GM18498 (cell line): ENCODE measurements at regions not wholly inside any gene's neighbourhood (a gene's known extent, or its start where the extent isn't known, plus 50 kb on each side); places are given as distances from the start of the nearest gene placed in this dataset.

Source experiments
- ATAC-seq: cut with Tn5 transposase; IDR thresholded peaks from one replicate; pipeline ENCODE4 v1.9.1; 2021; ENCODE audit warnings: mild to moderate bottlenecking, moderate library complexity; ENCODE audit not compliant: unreplicated experiment

GRCh38 chr6:14645841-14646240, 528.3 kb downstream of the CD83 start:
- ATAC-seq: no peak

- ATAC-seq: no peak
These were observed 528.8 kb downstream of the CD83 start for GRCh38 chr6:14646371-14646770.

DNA sequence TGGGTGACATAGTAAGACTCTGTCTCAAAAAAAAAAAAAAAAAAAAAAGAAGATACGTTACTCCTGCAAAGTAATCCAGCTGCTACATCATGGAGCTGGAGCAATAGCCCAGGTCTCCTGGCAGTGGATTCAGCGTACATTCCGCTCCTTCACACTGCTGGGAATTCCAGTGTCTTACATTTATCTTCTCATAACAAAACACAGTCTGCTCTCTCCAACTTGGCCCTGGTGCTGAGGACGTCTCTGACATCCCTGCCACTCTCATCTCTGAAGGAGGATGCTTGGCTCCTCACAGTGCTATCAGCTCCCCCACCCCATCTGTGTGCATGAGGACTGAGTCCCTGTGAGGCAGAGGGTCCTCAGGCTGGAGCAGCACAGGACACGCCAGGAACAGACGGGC, 529.8 kb downstream of the CD83 start:
- ATAC-seq: no peak

DNA sequence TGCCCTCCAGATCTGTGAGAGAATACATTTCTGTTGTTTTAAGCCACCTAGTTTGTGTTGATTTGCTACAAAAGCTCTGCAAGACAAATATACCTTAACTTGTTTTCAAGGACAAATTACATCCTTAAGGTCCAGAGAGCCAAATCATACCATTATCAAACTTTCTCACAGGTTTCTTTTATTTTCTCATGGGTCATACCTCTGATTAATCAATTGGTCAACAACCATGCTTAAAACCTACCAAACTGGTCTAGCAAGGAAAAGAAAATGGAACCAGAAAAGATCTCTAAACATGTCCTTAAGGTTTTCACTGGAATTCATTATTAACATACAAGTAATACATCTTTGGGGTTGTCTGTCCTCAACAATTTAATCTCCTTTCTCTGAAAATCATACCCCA, 535.0 kb downstream of the CD83 start:
- no peak for ATAC-seq

DNA sequence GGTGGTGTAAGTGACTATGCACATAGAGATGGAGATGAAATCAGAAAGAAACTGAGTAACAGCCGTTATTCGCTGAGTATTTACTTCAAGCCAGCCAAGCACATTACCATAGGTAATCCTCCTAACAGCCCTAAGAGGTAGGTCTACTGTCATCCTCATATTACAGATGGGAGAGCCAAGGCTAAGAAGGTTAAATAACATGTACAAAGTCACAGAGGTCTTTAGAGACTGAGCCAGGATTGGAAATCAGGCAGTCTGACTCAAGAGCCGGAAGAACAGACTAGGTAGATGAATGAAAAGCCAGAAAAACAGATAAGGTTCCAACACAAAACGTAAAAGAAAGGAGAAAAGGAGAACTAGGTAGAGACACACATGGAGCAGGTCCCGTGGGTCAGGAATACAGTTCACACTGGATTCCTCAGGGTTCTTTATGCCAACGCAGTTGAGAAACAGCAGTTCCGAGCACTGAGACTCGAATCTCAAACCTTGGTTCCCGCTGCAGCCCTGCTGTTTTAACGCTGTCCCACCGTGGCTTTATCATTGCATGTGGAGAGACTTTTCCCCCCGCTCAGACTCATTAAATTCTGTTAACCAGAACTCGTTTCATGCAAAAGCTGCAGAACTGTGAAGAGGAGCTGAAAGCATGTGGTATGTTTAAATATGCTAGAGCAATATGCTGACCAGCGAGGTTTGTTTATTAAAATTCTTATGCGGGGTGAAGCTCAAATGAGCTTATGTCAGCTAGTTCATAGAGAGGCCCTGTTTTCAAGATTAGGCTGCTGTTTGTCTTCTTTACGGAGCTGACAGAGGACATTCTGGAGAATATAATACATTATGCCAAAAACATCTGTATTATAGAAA, 537.9 kb downstream of the CD83 start:
- peak; percentile 27 for ATAC-seq

DNA sequence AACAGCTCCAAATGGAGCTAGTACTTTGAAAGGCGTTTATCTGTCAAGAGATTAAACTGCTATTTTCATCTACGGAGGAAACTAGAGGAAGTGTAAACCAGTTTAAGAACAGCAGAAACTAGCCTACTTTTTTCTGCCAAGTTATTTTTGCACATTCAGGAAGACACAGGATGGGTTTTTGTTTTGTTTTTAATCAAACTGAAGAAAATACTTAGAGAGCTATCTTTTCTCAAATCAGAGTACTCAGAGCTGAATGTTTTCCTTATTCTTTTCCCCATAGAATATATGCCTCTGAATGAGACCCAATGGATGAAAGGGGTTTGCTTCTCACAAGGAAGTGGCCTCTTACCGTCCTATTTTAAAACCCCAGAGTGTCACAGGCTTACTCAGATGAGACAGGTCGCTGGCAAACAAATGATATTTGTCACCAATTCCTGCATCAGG, 538.5 kb downstream of the CD83 start:
- ATAC-seq: peak; percentile 57

- no peak for ATAC-seq
These were observed 539.1 kb downstream of the CD83 start for GRCh38 chr6:14656649-14657048.

DNA sequence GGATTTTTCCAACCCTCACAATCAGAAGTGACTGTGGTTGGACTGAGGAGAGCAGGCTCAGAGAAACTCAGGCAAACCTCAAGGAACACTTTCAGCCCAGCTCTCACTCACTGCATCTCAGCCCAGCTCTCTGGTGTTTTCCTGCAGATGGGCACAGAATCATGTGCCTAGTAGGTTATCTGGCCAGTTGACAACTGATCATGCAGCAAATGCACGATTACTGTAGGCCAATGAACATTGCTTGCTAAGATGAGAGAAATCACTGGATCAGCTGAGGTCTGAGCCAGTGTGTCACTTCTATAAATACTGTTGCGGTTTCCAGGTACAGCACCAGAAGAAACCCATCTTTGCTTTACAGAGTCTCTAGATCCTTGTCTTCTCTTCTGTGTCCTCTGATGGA, 540.5 kb downstream of the CD83 start:
- ATAC-seq: no peak

GRCh38 chr6:14658886-14659561, 541.5 kb downstream of the CD83 start:
- no peak for ATAC-seq

DNA sequence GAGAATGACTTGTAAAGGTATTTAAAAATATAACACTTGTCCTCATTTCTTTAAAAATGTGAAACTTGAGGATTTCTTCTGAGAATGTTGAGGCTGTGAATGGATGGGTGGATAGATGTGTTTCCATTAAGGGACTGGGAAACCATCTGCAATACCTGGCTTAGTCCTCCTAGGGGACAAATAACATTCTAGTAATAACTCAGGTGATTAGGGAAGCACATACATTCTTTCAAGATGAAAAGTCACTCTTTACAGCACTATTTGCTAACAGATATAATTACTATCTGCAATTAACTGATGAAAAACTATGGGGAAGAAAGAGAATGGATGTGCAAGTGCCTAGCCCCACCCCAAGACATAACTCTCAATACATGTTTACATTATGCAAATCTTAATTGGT, 542.3 kb downstream of the CD83 start:
- no peak for ATAC-seq

DNA sequence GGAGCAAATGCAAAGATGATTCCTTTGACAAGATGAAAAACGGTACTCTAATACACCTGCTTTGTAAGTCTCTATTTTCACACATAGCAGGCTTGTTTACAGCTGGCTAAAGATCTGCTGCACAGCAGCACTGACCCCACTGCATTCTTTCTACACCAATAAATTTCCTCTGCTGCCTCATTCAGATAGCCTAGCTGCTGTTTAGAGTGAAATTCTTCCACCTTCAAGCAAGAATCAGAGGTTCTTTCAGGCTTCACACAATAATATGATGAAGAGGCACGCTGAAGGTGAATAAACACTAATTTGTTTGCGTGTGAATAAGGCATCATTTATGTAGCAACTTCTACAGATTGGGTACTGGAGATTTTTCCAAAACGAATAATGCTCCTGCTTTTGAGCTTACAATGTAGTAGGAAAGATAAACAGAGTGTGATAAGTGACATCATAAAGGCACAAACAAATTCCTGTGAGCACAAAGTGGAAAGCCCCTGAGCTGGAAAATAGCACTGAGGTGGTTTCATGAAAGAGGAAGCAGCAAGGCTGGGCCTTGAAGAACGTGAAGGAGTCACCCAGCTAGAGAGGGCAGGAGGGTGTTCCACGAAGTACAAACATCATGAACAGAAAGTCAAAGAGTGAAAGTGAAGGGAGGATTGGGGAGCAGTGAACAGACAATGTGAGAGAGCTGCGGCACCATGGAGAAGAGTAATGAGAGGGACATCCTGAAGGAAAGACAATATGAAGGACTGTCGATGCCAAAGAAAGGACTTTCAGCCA, 543.4 kb downstream of the CD83 start:
- peak; percentile 69 for ATAC-seq

GRCh38 chr6:14661691-14662090, 544.1 kb downstream of the CD83 start:
- ATAC-seq: no peak

- ATAC-seq: peak; percentile 50
These were observed 546.6 kb downstream of the CD83 start for GRCh38 chr6:14664112-14664601.

GRCh38 chr6:14664621-14665315, 547.2 kb downstream of the CD83 start:
- ATAC-seq: no peak

DNA sequence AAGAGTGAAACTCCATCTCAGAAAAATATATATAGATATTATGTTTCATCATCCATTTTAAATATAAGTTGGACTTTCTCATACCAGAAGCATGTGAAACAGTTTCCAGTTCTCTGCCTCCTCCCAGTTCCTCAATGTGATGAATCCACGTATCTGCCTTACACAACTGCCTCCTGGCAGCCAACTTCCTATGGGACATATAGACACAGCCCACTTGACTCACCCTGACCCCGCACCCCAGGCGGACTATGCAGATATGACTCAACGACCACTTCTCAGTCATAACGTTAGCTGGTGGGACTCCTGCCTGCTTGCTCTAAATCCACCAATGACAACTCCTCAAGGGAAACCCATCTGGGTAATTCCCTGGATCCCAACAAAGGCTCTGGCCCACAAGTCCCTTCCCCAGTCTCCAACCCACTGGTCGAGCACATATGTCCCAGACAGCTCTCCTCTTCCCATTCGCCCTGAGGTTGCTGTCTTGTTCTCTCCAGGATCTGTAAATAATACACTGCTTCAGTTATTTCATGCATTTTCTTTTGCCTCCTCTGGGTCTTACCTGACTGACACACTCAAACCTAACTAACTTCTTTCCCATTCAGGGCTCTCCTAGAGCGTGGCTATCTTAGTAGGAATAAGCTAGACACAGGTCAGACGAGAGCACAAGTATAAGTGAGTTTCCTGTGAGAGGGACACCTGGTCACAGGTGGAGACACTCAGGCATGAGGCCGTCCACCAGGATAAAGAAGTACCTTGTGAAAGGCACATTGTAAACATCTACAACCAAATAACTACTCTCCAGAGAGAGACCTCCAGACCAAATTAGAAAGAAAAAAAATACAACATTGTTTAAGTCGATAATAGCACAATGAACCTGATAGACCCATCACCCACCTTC, 548.5 kb downstream of the CD83 start:
- no peak for ATAC-seq

- ATAC-seq: no peak
These were observed 553.2 kb downstream of the CD83 start for GRCh38 chr6:14670806-14671205.

DNA sequence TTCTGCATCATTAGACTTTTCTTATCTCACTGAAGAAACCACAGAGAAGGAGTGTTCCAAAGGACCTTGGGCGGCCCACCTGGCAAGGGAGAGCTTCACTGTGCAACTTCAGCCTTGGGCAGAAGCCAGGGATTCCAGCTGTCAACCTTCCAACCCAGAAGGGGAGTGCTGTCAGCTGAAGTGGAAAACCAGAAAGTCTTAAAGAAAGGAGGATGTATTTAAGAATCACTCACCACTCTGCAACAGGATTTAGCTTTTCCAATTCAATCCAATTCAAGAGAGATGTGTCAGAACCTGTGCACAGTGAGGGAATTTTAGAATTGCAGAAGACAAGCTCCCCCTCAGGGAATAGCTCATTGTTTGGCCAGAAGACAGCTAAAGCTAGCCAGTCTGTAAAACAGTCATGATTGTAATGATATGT, 553.7 kb downstream of the CD83 start:
- ATAC-seq: no peak

DNA sequence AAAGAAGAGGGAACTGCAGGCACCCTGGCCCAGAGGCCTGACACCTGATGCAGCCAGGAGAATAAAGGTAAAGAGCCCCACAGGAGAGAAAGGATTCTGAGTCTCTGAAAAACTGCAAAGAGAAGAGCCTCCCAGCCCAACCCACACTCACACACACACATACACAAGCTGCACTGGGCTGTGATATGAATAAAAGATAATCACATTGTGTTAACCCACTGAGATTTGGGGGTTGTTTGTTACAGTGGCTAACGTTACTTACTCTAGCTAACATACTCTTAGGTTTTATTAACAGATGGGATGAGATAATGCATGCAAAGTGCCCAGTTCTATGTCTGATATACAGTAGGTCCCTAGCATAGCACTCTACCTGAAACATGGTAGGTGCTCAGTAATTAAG, 554.4 kb downstream of the CD83 start:
- no peak for ATAC-seq

DNA sequence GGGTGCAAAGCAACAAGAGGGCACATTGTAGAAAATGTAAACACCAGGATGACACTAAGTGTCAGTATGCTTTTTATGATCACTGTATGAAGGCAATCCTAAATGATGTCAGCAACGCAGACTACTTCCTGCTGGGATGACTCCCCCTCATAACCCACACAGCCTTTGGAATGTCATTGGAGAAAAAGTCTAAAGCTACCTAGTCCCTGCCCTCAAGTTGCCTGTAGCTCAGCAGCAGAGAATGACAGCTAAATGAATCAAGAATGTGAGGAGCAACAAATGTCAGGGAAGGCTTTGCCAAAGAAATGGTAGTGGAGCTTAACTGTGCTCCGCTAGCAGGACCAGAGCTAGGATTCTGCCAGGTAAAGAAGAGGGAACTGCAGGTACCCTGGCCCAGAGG, 555.6 kb downstream of the CD83 start:
- no peak for ATAC-seq

DNA sequence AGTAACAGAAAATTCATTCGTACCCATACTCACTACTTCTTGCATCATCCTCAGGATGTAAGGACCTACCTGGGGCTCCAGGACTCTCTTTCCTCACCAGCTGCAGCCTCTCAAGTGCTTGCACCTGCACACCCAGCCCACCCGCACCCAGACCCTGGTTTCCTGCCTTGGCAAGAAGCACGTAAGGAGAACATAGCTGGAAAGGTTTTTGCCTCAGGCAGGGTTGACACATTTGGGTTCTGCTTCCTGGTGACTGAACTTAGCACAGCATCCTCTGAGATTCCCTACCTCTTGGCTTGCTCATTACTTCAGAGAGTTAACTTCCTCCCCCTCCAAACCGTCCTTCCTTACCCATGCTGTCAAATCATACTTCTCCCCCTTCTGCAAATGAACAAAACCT, 556.9 kb downstream of the CD83 start:
- ATAC-seq: no peak
